Mesenchymal stem cell (in vitro differentiated cells and primary cell): ENCODE measurements at regions not wholly inside any gene's neighbourhood (a gene's known extent, or its start where the extent isn't known, plus 50 kb on each side); places are given as distances from the start of the nearest gene placed in this dataset.
"Not testable (repeated sequence)": the region's sequence is repeated elsewhere in the genome, so short reads cannot be mapped to it uniquely, and the experiment has no call there.

ENCODE experiments used
- DNase-seq: peaks from one replicate; pipeline ENCODE4 v3.0.0-alpha.2; 2013
- H2AFZ ChIP-seq: one replicate; pipeline ENCODE4 v1.6.1; 2013; ENCODE audit warnings: low read depth, mild to moderate bottlenecking, control low read depth, inconsistent platforms, low read length, moderate library complexity
- H2AK5ac ChIP-seq: 2 replicates; pipeline ENCODE4 v1.6.1; 2013; ENCODE audit warnings: low read length, moderate library complexity, mild to moderate bottlenecking, inconsistent platforms; ENCODE audit not compliant: severe bottlenecking
- H2BK120ac ChIP-seq: one replicate; pipeline ENCODE4 v1.6.1; 2013; ENCODE audit warnings: low read depth, mild to moderate bottlenecking, inconsistent platforms, low read length, moderate library complexity
- H2BK12ac ChIP-seq, 2 experiments: one replicate each; pipeline ENCODE4 v1.6.1; 2013; ENCODE audit warnings: inconsistent platforms in 2 of 2, low read length in 2 of 2, mild to moderate bottlenecking in 2 of 2, moderate library complexity in 2 of 2, control low read depth in 1 of 2
- H2BK15ac ChIP-seq: one replicate; pipeline ENCODE4 v1.6.1; 2013; ENCODE audit warnings: mild to moderate bottlenecking, low read depth, inconsistent platforms; ENCODE audit not compliant: poor library complexity, severe bottlenecking
- H2BK5ac ChIP-seq: 2 replicates; pipeline ENCODE4 v1.6.1; 2013; ENCODE audit warnings: low read depth, mild to moderate bottlenecking, low read length, control low read depth, inconsistent platforms; ENCODE audit not compliant: poor library complexity, severe bottlenecking
- H3K14ac ChIP-seq, 2 experiments: one replicate each; pipeline ENCODE4 v1.6.1; 2013; ENCODE audit warnings: inconsistent platforms in 2 of 2, low read length in 2 of 2, control low read depth in 1 of 2, mild to moderate bottlenecking in 1 of 2, moderate library complexity in 1 of 2
- H3K18ac ChIP-seq, 2 experiments: one replicate each; pipeline ENCODE4 v1.6.1; 2013; ENCODE audit warnings: inconsistent platforms in 2 of 2, low read length in 2 of 2, control low read depth in 1 of 2, low read depth in 1 of 2, mild to moderate bottlenecking in 1 of 2
- H3K23ac ChIP-seq, 2 experiments: one replicate each; pipeline ENCODE4 v1.6.1; 2013; ENCODE audit warnings: inconsistent platforms in 2 of 2, low read length in 2 of 2, mild to moderate bottlenecking in 2 of 2, moderate library complexity in 2 of 2, control low read depth in 1 of 2
- H3K27ac ChIP-seq: 2 replicates; pipeline ENCODE4 v1.5.1; 2013; ENCODE audit warnings: mild to moderate bottlenecking, moderate library complexity, low read length, control low read depth, inconsistent platforms; ENCODE audit not compliant: poor library complexity, severe bottlenecking
- H3K27me3 ChIP-seq, 2 experiments: 2 replicates each; pipeline versions ENCODE4 v1.6.1 to v1.7.0; 2013; ENCODE audit warnings: low read length in 2 of 2, mild to moderate bottlenecking in 2 of 2, moderate library complexity in 2 of 2, control low read depth in 1 of 2, inconsistent platforms in 1 of 2; ENCODE audit not compliant: control insufficient read depth in 1 of 2, insufficient read depth in 1 of 2
- H3K36me3 ChIP-seq, 2 experiments: 2 replicates each; pipeline versions ENCODE4 v1.6.1 to v1.7.0; 2013; ENCODE audit warnings: low read length in 2 of 2, control low read depth in 1 of 2, inconsistent platforms in 1 of 2, low read depth in 1 of 2, mild to moderate bottlenecking in 1 of 2; ENCODE audit not compliant: insufficient read depth in 2 of 2, control insufficient read depth in 1 of 2
- H3K4ac ChIP-seq, 2 experiments: one replicate each; pipeline ENCODE4 v1.6.1; 2013; ENCODE audit warnings: inconsistent platforms in 2 of 2, low read length in 2 of 2, mild to moderate bottlenecking in 2 of 2, moderate library complexity in 2 of 2, control low read depth in 1 of 2, low read depth in 1 of 2
- H3K4me1 ChIP-seq: 2 replicates; pipeline ENCODE4 v1.6.1; 2013; ENCODE audit warnings: low read depth, low read length, control low read depth; ENCODE audit not compliant: control insufficient read depth, insufficient read depth
- H3K4me2 ChIP-seq: 2 replicates; pipeline ENCODE4 v1.6.1; 2013; ENCODE audit warnings: low read length, mild to moderate bottlenecking, inconsistent platforms; ENCODE audit not compliant: poor library complexity, severe bottlenecking
- H3K4me3 ChIP-seq, 2 experiments: 2 replicates each; pipeline versions ENCODE4 v1.5.1 to v1.7.0; 2013; ENCODE audit warnings: low read length in 2 of 2, mild to moderate bottlenecking in 2 of 2, control low read depth in 1 of 2, low read depth in 1 of 2; ENCODE audit not compliant: insufficient read depth in 1 of 2
- H3K79me1 ChIP-seq: replicated peaks from 2 replicates; pipeline ENCODE4 v1.6.1; 2013; ENCODE audit warnings: mild to moderate bottlenecking, control low read depth, low read length, inconsistent platforms; ENCODE audit not compliant: poor library complexity, severe bottlenecking
- H3K9ac ChIP-seq: 2 replicates; pipeline ENCODE4 v1.7.0; 2013; ENCODE audit warnings: mild to moderate bottlenecking, low read length, moderate library complexity
- H3K9me3 ChIP-seq: 2 replicates; pipeline ENCODE4 v1.7.0; 2013; ENCODE audit warnings: mild to moderate bottlenecking, low read length; ENCODE audit not compliant: control insufficient read depth
- H4K8ac ChIP-seq: one replicate; pipeline ENCODE4 v1.6.1; 2013; ENCODE audit warnings: inconsistent platforms, mild to moderate bottlenecking, low read length, moderate library complexity
- H4K91ac ChIP-seq: one replicate; pipeline ENCODE4 v1.6.1; 2013; ENCODE audit warnings: mild to moderate bottlenecking, low read length, inconsistent platforms
- WGBS: methylation state at CpG from one replicate; pipeline ENCODE4 v1.1.7; 2013; ENCODE audit warnings: mixed read lengths; 5-methylcytosine and 5-hydroxymethylcytosine counted together

DNA sequence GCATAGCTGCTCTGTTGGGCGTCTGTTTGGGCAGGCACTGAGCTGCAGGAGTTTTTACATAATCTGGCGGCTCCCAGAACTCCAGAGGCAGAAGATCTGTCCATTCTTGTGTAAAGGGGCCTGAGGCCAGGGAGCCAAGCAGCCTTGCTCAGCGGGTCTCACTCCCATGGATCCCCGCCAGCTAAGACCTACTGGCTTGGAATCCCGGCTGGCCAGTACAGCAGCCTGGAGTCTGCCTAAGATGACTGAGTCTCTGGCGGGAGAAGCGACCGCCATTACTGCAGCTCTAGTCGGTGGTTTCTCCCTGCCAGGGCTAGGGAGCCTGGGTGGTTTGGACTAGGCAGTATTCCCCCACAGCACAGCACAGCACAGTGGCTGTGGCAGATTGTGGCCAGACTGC is 268.4 kb upstream of the SYNCRIP start:
- Histone ChIP-seq H3K36me3 (no peaks in the 10 kb centered on the region), H2BK12ac (no peak overlapping the region), H3K79me1 (no peaks in the 10 kb centered on the region), H2BK120ac (no peak overlapping the region), H3K9me3 (peaks cover 3% of the 10 kb centered on the region), H3K18ac (no peak overlapping the region), H2BK5ac (no peak overlapping the region), H3K27me3 (no peaks in the 10 kb centered on the region), H2AK5ac (no peak overlapping the region), H4K91ac (no peak overlapping the region), H3K14ac (no peak overlapping the region), H4K8ac (no peak overlapping the region), H3K4me1 (no peaks in the 10 kb centered on the region), H3K4me2 (no peak overlapping the region), H3K23ac (no peak overlapping the region), H3K4ac (no peak overlapping the region), H2BK15ac (no peak overlapping the region), H3K27ac (no peak overlapping the region), H3K9ac (no peak overlapping the region), H3K4me3 (no peak overlapping the region), H2AFZ (no peak overlapping the region)
- DNase-seq: no peak
- 83% methylated on average over 9 of the region's 9 CpGs for WGBS

DNA sequence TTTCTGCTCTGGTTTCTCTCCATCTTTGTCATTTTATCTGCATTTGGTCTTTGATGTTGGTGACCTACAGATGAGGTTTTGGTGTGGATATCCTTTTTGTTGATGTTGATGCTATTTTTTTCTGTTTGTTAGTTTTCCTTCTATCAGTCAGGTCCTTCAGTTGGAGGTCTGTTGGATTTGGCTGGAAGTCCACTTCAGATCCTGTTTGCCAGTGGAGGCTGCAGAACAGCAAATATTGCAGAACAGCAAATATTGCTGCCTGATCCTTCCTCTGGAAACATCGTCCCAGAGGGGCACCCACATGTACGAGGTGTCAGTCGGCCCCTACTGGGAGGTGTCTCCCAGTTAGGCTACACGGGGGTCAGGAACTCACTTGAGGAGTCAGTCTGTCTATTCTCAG is 265.4 kb upstream of the SYNCRIP start:
- not testable (repeated sequence) for H2BK12ac ChIP-seq, H4K91ac ChIP-seq, H2BK15ac ChIP-seq, H3K9ac ChIP-seq, H3K4me3 ChIP-seq, H2BK120ac ChIP-seq, H2BK5ac ChIP-seq, H3K36me3 ChIP-seq, H3K4me1 ChIP-seq, H3K27ac ChIP-seq, H3K23ac ChIP-seq, H3K4ac ChIP-seq, H3K9me3 ChIP-seq, H2AFZ ChIP-seq, H3K14ac ChIP-seq, DNase-seq, H2AK5ac ChIP-seq, H3K18ac ChIP-seq, H3K27me3 ChIP-seq, H4K8ac ChIP-seq, H3K4me2 ChIP-seq, H3K79me1 ChIP-seq
- WGBS: 82% methylated on average over 4 of the region's 4 CpGs

- H3K36me3 ChIP-seq: no peaks in the 10 kb centered on the region
- no peaks in the 10 kb centered on the region for H3K79me1 ChIP-seq
- no peak overlapping the region for H4K8ac ChIP-seq
- H3K27ac ChIP-seq: no peak overlapping the region
- no peak overlapping the region for H2BK12ac ChIP-seq
- H2BK120ac ChIP-seq: no peak overlapping the region
- H3K18ac ChIP-seq: no peak overlapping the region
- no peak overlapping the region for H3K4ac ChIP-seq
- H4K91ac ChIP-seq: no peak overlapping the region
- no peak overlapping the region for H3K23ac ChIP-seq
- H2BK5ac ChIP-seq: no peak overlapping the region
- no peak overlapping the region for H3K14ac ChIP-seq
- H3K4me3 ChIP-seq: no peak overlapping the region
- H3K9ac ChIP-seq: no peak overlapping the region
- H3K4me2 ChIP-seq: no peak overlapping the region
- no peak overlapping the region for H2BK15ac ChIP-seq
- peaks cover 4% of the 10 kb centered on the region for H3K9me3 ChIP-seq
- no peak overlapping the region for H2AFZ ChIP-seq
- H3K27me3 ChIP-seq: no peaks in the 10 kb centered on the region
- no peak for DNase-seq
- H3K4me1 ChIP-seq: no peaks in the 10 kb centered on the region
- WGBS: 69% methylated on average over 2 of the region's 3 CpGs
- no peak overlapping the region for H2AK5ac ChIP-seq
Measured at GRCh38 chr6:85892346-85892745, 249.7 kb upstream of the SYNCRIP start.

GRCh38 chr6:85887461-85887860 is 244.8 kb upstream of the SYNCRIP start:
- Histone ChIP-seq H3K27ac (no peak overlapping the region), H3K14ac (no peak overlapping the region), H3K9ac (no peak overlapping the region), H4K91ac (no peak overlapping the region), H3K4ac (no peak overlapping the region), H3K4me1 (no peaks in the 10 kb centered on the region), H3K36me3 (no peaks in the 10 kb centered on the region), H3K79me1 (no peaks in the 10 kb centered on the region), H2BK120ac (no peak overlapping the region), H2BK12ac (no peak overlapping the region), H4K8ac (no peak overlapping the region), H2AK5ac (no peak overlapping the region), H3K4me3 (no peak overlapping the region), H3K27me3 (no peaks in the 10 kb centered on the region), H2BK15ac (no peak overlapping the region), H3K23ac (no peak overlapping the region), H2AFZ (no peak overlapping the region), H2BK5ac (no peak overlapping the region), H3K9me3 (peaks cover 4% of the 10 kb centered on the region), H3K18ac (no peak overlapping the region), H3K4me2 (no peak overlapping the region)
- DNase-seq: no peak
